Stimulated activated CD4-positive, alpha-beta T cell treated with anti-CD3 and anti-CD28 coated beads, Interleukin-15, amount 100 ng/mL, for 1 hour (primary cell): ENCODE measurements at regions not wholly inside any gene's neighbourhood (a gene's known extent, or its start where the extent isn't known, plus 50 kb on each side); places are given as distances from the start of the nearest gene placed in this dataset.

Experiments used
- DNase-seq, 2 donors: peaks; one replicate each; pipeline ENCODE4 v3.0.0-alpha.2; 2020; ENCODE audit warnings: low read depth in 1 of 2, low spot score in 1 of 2

DNA sequence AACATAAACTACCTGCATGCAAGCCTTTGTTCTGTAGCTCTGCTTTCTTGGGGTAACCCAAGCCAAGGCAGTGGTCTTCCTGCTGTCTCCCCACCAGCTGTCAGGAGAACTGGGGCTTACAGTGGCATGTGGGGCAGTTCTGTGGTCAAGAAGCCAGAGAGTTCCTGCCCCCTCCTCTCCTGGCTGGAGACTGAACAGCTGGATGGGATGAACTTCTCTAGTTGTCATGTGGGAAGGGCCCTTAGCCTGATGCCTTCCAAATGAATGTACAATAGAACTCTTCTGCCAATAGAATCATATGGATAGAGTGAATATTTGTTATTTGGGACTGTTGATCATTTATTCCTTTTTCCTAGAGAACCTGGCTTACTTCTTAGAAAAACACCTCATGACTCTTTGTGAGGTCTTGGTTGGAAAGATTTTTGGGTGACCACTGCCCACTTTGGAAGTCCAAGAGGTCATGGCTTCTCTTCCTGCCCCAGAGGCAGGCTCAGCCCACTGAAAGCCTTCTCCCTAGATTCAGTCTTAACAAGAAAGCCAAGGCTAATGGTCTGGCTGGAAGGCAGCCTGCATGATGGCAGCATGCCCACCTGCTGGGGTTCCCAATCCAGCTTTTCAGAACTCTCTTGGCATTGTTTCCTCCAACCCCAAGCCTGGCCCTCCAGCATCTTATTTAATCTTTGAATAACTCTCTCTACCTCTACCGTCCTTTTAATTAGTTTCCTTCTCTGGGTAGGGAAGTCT lies 462.9 kb upstream of the PROK2 start:
- no peak for DNase-seq

DNA sequence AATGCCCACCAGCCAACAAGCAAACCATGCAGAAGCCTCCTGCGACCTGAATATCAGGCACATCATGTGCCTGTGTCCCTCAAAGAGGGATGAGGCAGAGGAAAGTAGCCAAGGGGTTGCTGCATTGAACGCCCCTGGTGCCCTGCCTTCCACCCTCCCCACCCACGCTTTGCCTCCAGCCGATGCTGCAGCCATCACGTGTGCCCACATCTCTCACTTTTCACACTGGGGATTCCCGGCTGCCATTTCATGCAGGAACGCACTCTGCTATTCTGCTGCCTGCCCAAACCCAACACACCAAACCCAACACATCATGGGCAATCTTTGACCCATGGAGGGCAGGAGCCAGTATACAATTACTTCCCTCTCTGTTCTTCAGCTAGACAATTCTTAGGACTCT lies 462.2 kb upstream of the PROK2 start:
- DNase-seq = no peak

- no peak for DNase-seq
These were observed 461.7 kb upstream of the PROK2 start for GRCh38 chr3:72246685-72247084.

GRCh38 chr3:72245183-72245811 lies 460.3 kb upstream of the PROK2 start:
- DNase-seq = no peak

GRCh38 chr3:72244396-72244795 lies 459.4 kb upstream of the PROK2 start:
- no peak for DNase-seq

GRCh38 chr3:72242326-72242725 lies 457.4 kb upstream of the PROK2 start:
- no peak for DNase-seq

DNA sequence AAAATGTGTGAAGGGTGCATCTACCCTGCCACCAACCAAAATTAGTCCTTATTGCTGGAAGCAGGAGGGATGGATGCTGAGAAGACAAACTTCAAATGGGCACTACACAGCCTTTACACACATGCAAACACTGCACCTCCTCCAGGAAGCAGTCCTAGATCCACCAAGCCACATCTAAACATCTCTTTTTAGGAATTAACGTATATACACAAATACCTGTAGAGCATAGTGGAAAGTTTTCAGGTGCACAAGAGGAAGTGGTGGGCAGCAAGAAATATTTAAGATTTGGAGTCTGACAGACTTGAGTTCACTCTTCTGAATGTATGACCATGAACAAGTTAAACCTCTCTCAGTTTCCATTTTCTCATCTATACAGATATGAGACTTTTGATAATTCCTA lies 456.6 kb upstream of the PROK2 start:
- no peak for DNase-seq

DNA sequence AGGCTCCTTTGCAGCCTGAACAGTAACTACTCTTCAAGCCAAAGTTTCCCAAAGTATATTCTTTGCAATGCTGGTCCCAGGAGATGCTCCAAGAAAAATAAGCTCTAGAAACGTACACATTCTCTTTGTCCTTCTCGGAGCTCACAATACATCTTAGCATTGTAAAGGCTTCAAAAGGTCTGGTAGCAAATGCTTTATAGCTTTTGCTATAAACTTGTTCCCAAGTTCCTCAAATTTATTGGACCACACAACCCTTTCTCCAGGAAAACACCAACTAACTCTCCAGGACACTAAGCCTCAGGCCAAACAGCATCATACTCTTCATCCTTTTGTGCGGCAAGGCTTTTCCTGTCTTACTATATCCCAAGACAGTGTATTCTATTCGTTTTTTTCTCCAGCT lies 455.6 kb upstream of the PROK2 start:
- DNase-seq = no peak

- no peak for DNase-seq
These were observed 453.9 kb upstream of the PROK2 start for GRCh38 chr3:72238801-72239200.

GRCh38 chr3:72238010-72238691 lies 453.2 kb upstream of the PROK2 start:
- DNase-seq = no peak

GRCh38 chr3:72237679-72238009 lies 452.7 kb upstream of the PROK2 start:
- no peak for DNase-seq

DNA sequence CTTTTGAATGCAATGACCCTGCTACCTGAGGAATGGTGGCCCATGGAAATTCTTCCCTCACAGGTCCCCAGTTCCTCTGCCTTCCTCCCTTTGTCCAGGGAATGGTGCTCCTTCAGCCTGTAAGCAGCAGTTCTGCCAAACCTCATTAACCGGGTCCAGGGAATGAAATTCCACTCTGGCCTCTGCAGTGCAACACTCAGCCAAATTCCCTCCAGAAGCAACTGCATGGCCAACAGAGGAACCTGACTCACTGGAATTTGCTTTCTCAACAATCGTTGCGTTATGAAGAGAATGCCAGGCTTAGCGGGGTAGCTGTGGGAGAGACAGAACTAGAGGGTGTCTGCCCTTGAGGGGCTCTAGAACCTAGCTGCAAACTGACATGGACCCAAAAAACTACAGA lies 449.4 kb upstream of the PROK2 start:
- DNase-seq = no peak

DNA sequence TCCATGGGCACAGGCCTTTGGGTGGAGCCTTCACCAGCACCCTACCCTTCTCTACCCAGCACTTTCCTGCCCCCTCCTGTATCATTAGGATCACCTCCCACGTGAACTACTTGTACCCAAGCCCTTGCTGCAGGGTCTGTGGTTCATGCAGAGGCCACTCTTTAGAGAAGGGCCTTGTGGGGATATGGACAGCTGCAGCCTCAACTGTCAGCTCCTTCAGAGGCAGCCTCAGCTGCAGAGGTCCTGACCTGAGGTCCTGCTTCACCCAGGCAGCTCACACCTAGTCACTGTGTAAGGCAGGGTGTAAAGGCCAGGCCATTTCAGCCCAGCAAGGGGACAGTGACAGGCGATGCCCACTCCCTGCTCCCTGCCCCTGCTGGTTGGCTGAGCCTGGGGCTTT lies 448.6 kb upstream of the PROK2 start:
- DNase-seq = no peak

DNA sequence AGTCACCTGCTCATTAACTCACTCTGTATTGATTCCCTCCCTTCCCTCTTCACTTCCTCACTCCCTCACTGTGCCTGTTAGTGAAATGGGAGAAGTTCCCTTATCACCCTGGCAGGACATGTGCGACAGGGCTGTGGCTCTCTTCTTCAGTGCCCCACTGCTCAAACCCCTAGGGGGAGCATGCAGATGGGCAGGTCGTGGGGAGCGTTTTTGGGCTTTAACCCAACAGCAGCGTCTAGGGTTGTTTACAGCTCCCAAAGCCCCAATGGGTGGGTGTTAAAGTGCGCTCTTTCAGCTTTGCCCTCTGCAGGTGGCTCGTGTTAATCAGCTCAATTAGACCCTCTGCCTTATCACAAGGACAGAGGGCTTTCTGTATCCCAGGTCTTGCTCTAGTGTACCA lies 447.8 kb upstream of the PROK2 start:
- no peak for DNase-seq

GRCh38 chr3:72232331-72232730 lies 447.4 kb upstream of the PROK2 start:
- no peak for DNase-seq

GRCh38 chr3:72231439-72232196 lies 446.7 kb upstream of the PROK2 start:
- no peak for DNase-seq

DNA sequence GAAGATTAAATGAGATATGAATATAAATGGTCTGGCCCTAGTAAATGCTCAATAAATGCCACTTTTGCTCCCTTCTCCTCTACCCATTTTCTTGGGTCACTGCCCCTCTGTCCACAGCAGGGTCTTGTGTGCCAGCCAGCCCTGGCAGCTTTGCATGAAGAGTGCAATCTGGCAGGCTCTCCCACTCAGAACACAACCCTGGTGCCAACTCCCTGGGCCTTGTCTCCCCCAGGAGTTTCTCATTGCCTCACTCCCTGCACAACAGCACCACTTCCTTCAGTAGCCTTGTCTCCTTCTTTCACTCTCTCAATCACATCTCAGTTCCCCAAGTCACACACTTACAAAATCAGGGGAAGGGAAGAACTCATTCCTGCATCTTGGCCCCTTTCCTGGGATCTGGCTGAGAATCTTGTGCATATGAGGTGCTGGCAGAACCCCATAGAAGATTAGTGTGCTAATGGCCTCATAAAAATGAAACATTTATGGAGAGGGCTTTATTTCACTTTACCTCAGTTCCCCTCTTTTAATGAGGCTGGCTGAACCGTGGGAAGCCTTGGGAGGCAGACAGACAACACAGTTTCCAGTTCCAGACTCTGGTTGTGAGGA lies 445.9 kb upstream of the PROK2 start:
- DNase-seq = no peak

DNA sequence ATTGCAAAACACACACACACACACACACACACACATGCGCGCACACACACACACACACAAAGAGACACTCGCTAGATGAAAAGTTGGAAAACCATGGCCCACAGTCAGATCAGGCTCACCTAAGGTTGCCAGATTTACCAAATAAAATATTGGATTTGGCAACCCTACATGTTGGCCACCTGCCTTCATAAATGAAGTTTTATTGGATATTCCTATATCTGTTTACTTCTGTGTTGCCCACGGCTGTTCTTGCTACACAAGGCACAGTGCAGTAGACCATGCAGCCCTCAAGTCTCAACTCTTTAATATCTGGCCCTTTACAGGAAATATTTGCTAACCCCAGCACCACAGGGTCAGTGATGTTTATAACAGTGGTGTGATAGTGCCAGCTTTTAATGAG lies 445.0 kb upstream of the PROK2 start:
- DNase-seq = no peak

GRCh38 chr3:72227486-72228070 lies 442.6 kb upstream of the PROK2 start:
- DNase-seq = no peak

DNA sequence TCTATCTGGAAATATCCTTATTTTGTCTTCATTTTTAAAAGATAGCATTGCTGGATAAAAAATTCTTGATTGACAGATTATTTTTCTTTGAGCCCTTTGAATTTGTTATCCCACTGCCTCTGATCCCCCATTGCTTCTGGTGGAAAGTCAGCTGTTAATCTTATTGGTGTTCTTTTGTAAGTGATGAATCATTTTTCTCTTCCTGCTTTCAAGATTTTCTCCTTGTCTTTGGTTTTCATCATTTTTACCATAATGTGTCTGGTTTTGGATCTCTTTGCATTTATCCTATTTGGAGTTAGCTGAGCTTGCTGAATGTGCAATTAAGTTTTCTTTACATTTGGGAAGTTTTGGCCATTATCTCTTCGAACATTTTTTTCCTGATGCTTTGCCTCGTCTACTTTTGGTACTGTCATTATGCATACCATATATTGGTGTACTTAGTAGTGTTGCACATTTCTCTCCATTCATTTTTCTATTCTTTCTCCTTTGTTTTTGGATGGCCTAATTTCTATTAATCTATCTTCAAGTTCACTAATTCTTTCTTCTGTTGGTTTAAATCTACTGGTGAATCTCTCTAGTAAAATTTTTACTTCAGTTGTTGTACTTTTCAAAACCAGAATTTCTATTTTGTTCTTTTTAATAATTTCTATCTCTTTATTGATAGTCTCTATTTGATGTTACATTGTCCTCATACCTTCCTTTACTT lies 440.0 kb upstream of the PROK2 start:
- DNase-seq = no peak

- DNase-seq = no peak
These were observed 438.7 kb upstream of the PROK2 start for GRCh38 chr3:72223628-72224027.
